SK-N-SH treated with all-trans-retinoic acid at 6 μM for 48 hours (cell line): ENCODE measurements at regions not wholly inside any gene's neighbourhood (a gene's known extent, or its start where the extent isn't known, plus 50 kb on each side); places are given as distances from the start of the nearest gene placed in this dataset.

Source experiments
- ATAC-seq: fragments of 200-7000 bp; cut with Tn5 transposase; 3 replicates; pipeline ENCODE4 v1.9.1; 2020; ENCODE audit warnings: mild to moderate bottlenecking, moderate library complexity
- ARNTL ChIP-seq: fragments of 450-650 bp; formaldehyde crosslinking; IDR thresholded peaks from 2 replicates; pipeline ENCODE4 v1.5.0; 2020; ENCODE audit warnings: low read depth, mild to moderate bottlenecking, moderate library complexity, borderline replicate concordance
- BACH2 ChIP-seq: fragments of 250-450 bp; sonication (Bioruptor Pico); IDR thresholded peaks from 2 replicates; pipeline ENCODE4 v1.9.0; 2021; ENCODE audit warnings: mild to moderate bottlenecking, borderline replicate concordance
- ESRRG ChIP-seq: fragments of 250-450 bp; sonication (Bioruptor Pico); IDR thresholded peaks from 2 replicates; pipeline ENCODE4 v1.6.1; 2021; ENCODE audit warnings: mild to moderate bottlenecking
- GLIS3 ChIP-seq: fragments of 250-450 bp; sonication (Bioruptor Pico); IDR thresholded peaks from 2 replicates; pipeline ENCODE4 v1.5.0; 2020; ENCODE audit warnings: mild to moderate bottlenecking, moderate library complexity
- ISL1 ChIP-seq: fragments of 250-450 bp; sonication (Bioruptor Pico); IDR thresholded peaks from 2 replicates; pipeline ENCODE4 v2.1.2; 2022; ENCODE audit warnings: mild to moderate bottlenecking, moderate library complexity
- OSR1 ChIP-seq: fragments of 250-450 bp; sonication (Bioruptor Pico); IDR thresholded peaks from 2 replicates; pipeline ENCODE4 v1.8.0; 2022; ENCODE audit warnings: moderate library complexity, mild to moderate bottlenecking, inconsistent platforms
- PPARA ChIP-seq: fragments of 250-450 bp; sonication (Bioruptor Pico); IDR thresholded peaks from 2 replicates; pipeline ENCODE4 v1.5.0; 2020; ENCODE audit warnings: mild to moderate bottlenecking, borderline replicate concordance
- RARB ChIP-seq: fragments of 250-450 bp; sonication (Bioruptor Pico); IDR thresholded peaks from 2 replicates; pipeline ENCODE4 v1.8.0; 2021; ENCODE audit warnings: mild to moderate bottlenecking, moderate library complexity
- SNAI2 ChIP-seq: fragments of 250-450 bp; sonication (Bioruptor Pico); IDR thresholded peaks from 2 replicates; pipeline ENCODE4 v1.5.0; 2020; ENCODE audit warnings: mild to moderate bottlenecking, moderate library complexity
- TCF4 ChIP-seq: fragments of 250-450 bp; sonication (Bioruptor Pico); IDR thresholded peaks from 2 replicates; pipeline ENCODE4 v1.8.0; 2021; ENCODE audit warnings: mild to moderate bottlenecking, moderate library complexity, borderline replicate concordance
- TOX ChIP-seq: fragments of 250-450 bp; sonication (Bioruptor Pico); IDR thresholded peaks from 2 replicates; pipeline ENCODE4 v1.8.0; 2021; ENCODE audit warnings: mild to moderate bottlenecking, moderate library complexity, borderline replicate concordance
- ZC3H10 ChIP-seq: fragments of 250-450 bp; sonication (Bioruptor Pico); IDR thresholded peaks from 2 replicates; pipeline ENCODE4 v1.5.1; 2021; ENCODE audit warnings: mild to moderate bottlenecking, moderate library complexity
- ZNF565 ChIP-seq: fragments of 450-650 bp; formaldehyde crosslinking; conservative IDR thresholded peaks from 2 replicates; pipeline ENCODE4 v1.5.0; 2020; ENCODE audit warnings: low read depth, mild to moderate bottlenecking, moderate library complexity
- ZNF70 ChIP-seq: fragments of 450-650 bp; formaldehyde crosslinking; IDR thresholded peaks from 2 replicates; pipeline ENCODE4 v1.5.0; 2020; ENCODE audit warnings: mild to moderate bottlenecking, moderate library complexity
- ZNF8 ChIP-seq: fragments of 450-650 bp; formaldehyde crosslinking; IDR thresholded peaks from 2 replicates; pipeline ENCODE4 v1.5.0; 2020; ENCODE audit warnings: mild to moderate bottlenecking, moderate library complexity
- TF ChIP-seq, protein P1 (sequence below): fragments of 250-450 bp; sonication (Bioruptor Pico); IDR thresholded peaks from 2 replicates; pipeline ENCODE4 v1.5.1; 2021; ENCODE audit warnings: mild to moderate bottlenecking, moderate library complexity
- TF ChIP-seq, protein P2 (sequence below): fragments of 250-450 bp; sonication (Bioruptor Pico); IDR thresholded peaks from 2 replicates; pipeline ENCODE4 v1.8.0; 2020; ENCODE audit warnings: mild to moderate bottlenecking, moderate library complexity, borderline replicate concordance
- TF ChIP-seq, protein P3 (sequence below): fragments of 250-450 bp; sonication (Bioruptor Pico); IDR thresholded peaks from 2 replicates; pipeline ENCODE4 v1.5.1; 2020; ENCODE audit warnings: low read depth, mild to moderate bottlenecking, moderate library complexity
- TF ChIP-seq, protein P4 (sequence below): fragments of 250-450 bp; sonication (Bioruptor Pico); IDR thresholded peaks from 2 replicates; pipeline ENCODE4 v1.5.0; 2020; ENCODE audit warnings: mild to moderate bottlenecking, moderate library complexity
- TF ChIP-seq, protein P5 (sequence below): fragments of 250-450 bp; sonication (Bioruptor Pico); IDR thresholded peaks from 2 replicates; pipeline ENCODE4 v1.8.0; 2021; ENCODE audit warnings: low read depth, mild to moderate bottlenecking, moderate library complexity, borderline replicate concordance

DNA sequence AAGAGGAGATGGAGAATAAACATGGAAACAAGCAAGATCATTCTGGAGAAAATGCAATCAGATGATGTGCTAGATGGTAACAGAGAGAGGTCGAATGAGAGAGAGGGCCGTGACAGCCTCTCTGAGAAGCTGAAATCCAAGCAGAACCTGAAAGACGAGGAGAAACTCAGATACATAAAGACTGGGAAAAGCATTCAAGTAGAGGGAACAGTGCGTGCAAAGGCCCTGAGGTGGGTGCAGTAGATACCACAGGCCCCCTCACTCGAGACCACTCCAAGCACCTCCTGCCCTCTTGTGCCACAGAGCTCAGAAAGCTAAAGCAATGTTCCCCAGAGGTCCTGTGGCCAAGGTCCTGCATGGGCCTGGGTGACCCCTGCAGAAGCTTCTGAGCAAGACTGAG, 54.8 kb upstream of the DLK1 start:
- TF ChIP-seq BACH2 (no peak), OSR1 (CRISPR knock-in tag) (no peak), ZNF70 (CRISPR knock-in tag) (no peak), ARNTL (CRISPR knock-in tag) (no peak), RARB (CRISPR knock-in tag) (no peak), ESRRG (CRISPR knock-in tag) (no peak), TCF4 (CRISPR knock-in tag) (no peak), ZC3H10 (no peak), ZNF565 (CRISPR knock-in tag) (no peak)
- TF ChIP-seq, protein P1, sequence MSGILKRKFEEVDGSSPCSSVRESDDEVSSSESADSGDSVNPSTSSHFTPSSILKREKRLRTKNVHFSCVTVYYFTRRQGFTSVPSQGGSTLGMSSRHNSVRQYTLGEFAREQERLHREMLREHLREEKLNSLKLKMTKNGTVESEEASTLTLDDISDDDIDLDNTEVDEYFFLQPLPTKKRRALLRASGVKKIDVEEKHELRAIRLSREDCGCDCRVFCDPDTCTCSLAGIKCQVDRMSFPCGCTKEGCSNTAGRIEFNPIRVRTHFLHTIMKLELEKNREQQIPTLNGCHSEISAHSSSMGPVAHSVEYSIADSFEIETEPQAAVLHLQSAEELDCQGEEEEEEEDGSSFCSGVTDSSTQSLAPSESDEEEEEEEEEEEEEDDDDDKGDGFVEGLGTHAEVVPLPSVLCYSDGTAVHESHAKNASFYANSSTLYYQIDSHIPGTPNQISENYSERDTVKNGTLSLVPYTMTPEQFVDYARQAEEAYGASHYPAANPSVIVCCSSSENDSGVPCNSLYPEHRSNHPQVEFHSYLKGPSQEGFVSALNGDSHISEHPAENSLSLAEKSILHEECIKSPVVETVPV (CRISPR knock-in tag), result no peak
- TF ChIP-seq, protein P2, sequence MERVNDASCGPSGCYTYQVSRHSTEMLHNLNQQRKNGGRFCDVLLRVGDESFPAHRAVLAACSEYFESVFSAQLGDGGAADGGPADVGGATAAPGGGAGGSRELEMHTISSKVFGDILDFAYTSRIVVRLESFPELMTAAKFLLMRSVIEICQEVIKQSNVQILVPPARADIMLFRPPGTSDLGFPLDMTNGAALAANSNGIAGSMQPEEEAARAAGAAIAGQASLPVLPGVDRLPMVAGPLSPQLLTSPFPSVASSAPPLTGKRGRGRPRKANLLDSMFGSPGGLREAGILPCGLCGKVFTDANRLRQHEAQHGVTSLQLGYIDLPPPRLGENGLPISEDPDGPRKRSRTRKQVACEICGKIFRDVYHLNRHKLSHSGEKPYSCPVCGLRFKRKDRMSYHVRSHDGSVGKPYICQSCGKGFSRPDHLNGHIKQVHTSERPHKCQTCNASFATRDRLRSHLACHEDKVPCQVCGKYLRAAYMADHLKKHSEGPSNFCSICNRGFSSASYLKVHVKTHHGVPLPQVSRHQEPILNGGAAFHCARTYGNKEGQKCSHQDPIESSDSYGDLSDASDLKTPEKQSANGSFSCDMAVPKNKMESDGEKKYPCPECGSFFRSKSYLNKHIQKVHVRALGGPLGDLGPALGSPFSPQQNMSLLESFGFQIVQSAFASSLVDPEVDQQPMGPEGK, result no peak
- no peak for ATAC-seq

DNA sequence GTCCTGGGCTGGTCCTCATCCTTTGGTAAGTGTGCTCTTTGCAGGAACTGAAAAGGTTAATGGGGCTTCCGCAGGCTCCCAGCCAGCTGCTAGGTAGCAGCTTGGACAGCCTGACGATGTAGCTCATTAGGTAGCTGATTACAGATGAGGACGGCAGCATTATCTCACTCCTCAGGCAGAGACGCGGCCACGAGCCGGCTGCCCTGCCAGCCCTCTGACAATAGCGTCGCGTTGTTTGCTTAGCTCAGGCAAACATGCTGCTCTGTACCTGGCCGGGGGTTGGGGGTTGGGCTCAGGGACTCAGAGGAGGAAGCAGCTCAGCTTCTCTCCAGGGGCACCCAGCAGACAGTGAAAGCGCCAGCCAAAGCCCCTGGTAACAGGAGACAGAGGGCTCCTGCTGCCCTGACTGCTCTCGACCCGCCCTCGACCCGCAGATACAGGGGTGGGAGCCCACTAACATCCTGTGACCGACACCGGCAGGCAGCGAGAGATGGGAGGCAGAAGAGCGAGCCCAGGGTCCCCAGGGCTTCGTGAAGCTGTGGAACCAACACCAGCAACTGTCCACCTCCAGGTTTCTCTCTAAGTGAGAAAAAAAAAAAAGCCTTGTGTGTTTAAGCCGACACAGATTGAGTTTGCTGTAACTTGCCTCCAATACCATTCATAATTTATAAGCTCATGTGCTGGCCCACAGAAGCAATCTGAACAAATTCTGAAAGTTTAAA, 53.4 kb upstream of the DLK1 start:
- TF ChIP-seq SNAI2 (CRISPR knock-in tag), result no peak
- no peak for TF ChIP-seq ZC3H10
- TF ChIP-seq, protein P2, result no peak
- TF ChIP-seq TOX (CRISPR knock-in tag), result no peak
- TF ChIP-seq, protein P3, sequence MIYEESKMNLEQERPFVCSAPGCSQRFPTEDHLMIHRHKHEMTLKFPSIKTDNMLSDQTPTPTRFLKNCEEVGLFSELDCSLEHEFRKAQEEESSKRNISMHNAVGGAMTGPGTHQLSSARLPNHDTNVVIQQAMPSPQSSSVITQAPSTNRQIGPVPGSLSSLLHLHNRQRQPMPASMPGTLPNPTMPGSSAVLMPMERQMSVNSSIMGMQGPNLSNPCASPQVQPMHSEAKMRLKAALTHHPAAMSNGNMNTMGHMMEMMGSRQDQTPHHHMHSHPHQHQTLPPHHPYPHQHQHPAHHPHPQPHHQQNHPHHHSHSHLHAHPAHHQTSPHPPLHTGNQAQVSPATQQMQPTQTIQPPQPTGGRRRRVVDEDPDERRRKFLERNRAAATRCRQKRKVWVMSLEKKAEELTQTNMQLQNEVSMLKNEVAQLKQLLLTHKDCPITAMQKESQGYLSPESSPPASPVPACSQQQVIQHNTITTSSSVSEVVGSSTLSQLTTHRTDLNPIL (CRISPR knock-in tag), result no peak
- no peak for TF ChIP-seq OSR1 (CRISPR knock-in tag)
- ATAC-seq, result no peak

DNA sequence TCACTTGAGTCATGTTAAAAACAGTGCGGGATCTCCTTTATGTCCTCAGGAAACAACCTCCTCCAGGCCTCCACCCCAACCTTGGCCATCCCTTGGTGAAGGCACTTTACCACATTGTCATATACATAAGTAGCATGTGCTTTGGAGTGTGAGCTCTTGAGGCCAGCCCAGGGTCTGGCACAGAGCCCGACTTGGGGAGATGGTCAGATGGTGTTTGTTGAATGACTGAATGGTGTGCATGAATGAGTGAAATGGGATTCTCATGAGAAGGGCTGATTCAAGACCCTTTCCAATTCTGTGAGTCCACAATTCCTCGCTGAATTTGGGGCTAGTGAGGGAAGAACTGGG, 52.9 kb upstream of the DLK1 start:
- no peak for ATAC-seq
- no peak for TF ChIP-seq ZNF70 (CRISPR knock-in tag)
- no peak for TF ChIP-seq ZC3H10
- TF ChIP-seq TCF4 (CRISPR knock-in tag), result no peak
- TF ChIP-seq SNAI2 (CRISPR knock-in tag), result no peak
- no peak for TF ChIP-seq ISL1 (CRISPR knock-in tag)
- no peak for TF ChIP-seq ZNF8 (CRISPR knock-in tag)
- TF ChIP-seq, protein P2, result no peak
- no peak for TF ChIP-seq BACH2
- TF ChIP-seq ARNTL (CRISPR knock-in tag), result no peak
- no peak for TF ChIP-seq ESRRG (CRISPR knock-in tag)
- TF ChIP-seq, protein P4, sequence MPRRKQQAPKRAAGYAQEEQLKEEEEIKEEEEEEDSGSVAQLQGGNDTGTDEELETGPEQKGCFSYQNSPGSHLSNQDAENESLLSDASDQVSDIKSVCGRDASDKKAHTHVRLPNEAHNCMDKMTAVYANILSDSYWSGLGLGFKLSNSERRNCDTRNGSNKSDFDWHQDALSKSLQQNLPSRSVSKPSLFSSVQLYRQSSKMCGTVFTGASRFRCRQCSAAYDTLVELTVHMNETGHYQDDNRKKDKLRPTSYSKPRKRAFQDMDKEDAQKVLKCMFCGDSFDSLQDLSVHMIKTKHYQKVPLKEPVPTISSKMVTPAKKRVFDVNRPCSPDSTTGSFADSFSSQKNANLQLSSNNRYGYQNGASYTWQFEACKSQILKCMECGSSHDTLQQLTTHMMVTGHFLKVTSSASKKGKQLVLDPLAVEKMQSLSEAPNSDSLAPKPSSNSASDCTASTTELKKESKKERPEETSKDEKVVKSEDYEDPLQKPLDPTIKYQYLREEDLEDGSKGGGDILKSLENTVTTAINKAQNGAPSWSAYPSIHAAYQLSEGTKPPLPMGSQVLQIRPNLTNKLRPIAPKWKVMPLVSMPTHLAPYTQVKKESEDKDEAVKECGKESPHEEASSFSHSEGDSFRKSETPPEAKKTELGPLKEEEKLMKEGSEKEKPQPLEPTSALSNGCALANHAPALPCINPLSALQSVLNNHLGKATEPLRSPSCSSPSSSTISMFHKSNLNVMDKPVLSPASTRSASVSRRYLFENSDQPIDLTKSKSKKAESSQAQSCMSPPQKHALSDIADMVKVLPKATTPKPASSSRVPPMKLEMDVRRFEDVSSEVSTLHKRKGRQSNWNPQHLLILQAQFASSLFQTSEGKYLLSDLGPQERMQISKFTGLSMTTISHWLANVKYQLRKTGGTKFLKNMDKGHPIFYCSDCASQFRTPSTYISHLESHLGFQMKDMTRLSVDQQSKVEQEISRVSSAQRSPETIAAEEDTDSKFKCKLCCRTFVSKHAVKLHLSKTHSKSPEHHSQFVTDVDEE (CRISPR knock-in tag), result no peak
- TF ChIP-seq PPARA (CRISPR knock-in tag), result no peak
- TF ChIP-seq GLIS3 (CRISPR knock-in tag), result no peak
- TF ChIP-seq TOX (CRISPR knock-in tag), result no peak
- no peak for TF ChIP-seq RARB (CRISPR knock-in tag)
- TF ChIP-seq, protein P5, sequence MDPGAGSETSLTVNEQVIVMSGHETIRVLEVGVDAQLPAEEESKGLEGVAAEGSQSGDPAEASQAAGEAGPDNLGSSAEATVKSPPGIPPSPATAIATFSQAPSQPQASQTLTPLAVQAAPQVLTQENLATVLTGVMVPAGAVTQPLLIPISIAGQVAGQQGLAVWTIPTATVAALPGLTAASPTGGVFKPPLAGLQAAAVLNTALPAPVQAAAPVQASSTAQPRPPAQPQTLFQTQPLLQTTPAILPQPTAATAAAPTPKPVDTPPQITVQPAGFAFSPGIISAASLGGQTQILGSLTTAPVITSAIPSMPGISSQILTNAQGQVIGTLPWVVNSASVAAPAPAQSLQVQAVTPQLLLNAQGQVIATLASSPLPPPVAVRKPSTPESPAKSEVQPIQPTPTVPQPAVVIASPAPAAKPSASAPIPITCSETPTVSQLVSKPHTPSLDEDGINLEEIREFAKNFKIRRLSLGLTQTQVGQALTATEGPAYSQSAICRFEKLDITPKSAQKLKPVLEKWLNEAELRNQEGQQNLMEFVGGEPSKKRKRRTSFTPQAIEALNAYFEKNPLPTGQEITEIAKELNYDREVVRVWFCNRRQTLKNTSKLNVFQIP (CRISPR knock-in tag), result no peak
- no peak for TF ChIP-seq ZNF565 (CRISPR knock-in tag)
- TF ChIP-seq, protein P3 (CRISPR knock-in tag), result no peak
